Inflammatory macrophage treated with lipopolysaccharide for 1 hour (primary cell): ENCODE measurements at regions not wholly inside any gene's neighbourhood (a gene's known extent, or its start where the extent isn't known, plus 50 kb on each side); places are given as distances from the start of the nearest gene placed in this dataset.
A peak's percentile ranks its signal among the peaks of the same experiment; 100 is the strongest.
"Not testable (repeated sequence)": the region's sequence is repeated elsewhere in the genome, so short reads cannot be mapped to it uniquely, and the experiment has no call there.

ENCODE experiments used
- DNase-seq, 2 donors: peaks; one replicate each; pipeline ENCODE4 v3.0.0-alpha.2; 2020 to 2022

- DNase-seq = not testable (repeated sequence)
Observed at GRCh38 chr9:129412176-129412813, 208.6 kb downstream of the C9orf50 start.

- DNase-seq = no peak
Observed at GRCh38 chr9:129411501-129412175, 209.3 kb downstream of the C9orf50 start.

- no peak for DNase-seq
Observed at GRCh38 chr9:129410226-129410625, 210.7 kb downstream of the C9orf50 start.

GRCh38 chr9:129408535-129409215 is 212.2 kb downstream of the C9orf50 start:
- DNase-seq = no peak

- DNase-seq = no peak
Observed at GRCh38 chr9:129407905-129408452, 212.9 kb downstream of the C9orf50 start.

- peak in 1 of 2 donors; percentile 20 for DNase-seq
Observed at GRCh38 chr9:129406278-129407225, 214.3 kb downstream of the C9orf50 start.

GRCh38 chr9:129405827-129406213 is 215.1 kb downstream of the C9orf50 start:
- DNase-seq = no peak

GRCh38 chr9:129405089-129405826 is 215.6 kb downstream of the C9orf50 start:
- no peak for DNase-seq

GRCh38 chr9:129404621-129405020 is 216.3 kb downstream of the C9orf50 start:
- DNase-seq = no peak

- no peak for DNase-seq
Observed at GRCh38 chr9:129403779-129404620, 216.9 kb downstream of the C9orf50 start.

- no peak for DNase-seq
Observed at GRCh38 chr9:129402931-129403778, 217.7 kb downstream of the C9orf50 start.

GRCh38 chr9:129402371-129402739 is 218.5 kb downstream of the C9orf50 start:
- no peak for DNase-seq

- no peak for DNase-seq
Observed at GRCh38 chr9:129401623-129402370, 219.1 kb downstream of the C9orf50 start.

- no peak for DNase-seq
Observed at GRCh38 chr9:129400971-129401622, 219.8 kb downstream of the C9orf50 start.

GRCh38 chr9:129400001-129400970 is 220.6 kb downstream of the C9orf50 start:
- DNase-seq = no peak

- no peak for DNase-seq
Observed at GRCh38 chr9:129399634-129399990, 221.3 kb downstream of the C9orf50 start.

- DNase-seq = no peak
Observed at GRCh38 chr9:129398961-129399633, 221.0 kb upstream of the IER5L start.
